Liver (tissue), 3 donors: ENCODE measurements at regions not wholly inside any gene's neighbourhood (a gene's known extent, or its start where the extent isn't known, plus 50 kb on each side); places are given as distances from the start of the nearest gene placed in this dataset.

Experiments used
- ATF3 ChIP-seq: IDR thresholded peaks from 2 replicates; pipeline ENCODE4 v1.6.1; 2016; ENCODE audit warnings: antibody characterized with exemption
- CTCF ChIP-seq: fragments of 150-350 bp; IDR thresholded peaks from 2 replicates; pipeline ENCODE4 v1.5.1; 2017; ENCODE audit warnings: improper control_type of control experiment, low read depth, low read length; ENCODE audit not compliant: missing input control
- EGR1 ChIP-seq, 2 donors: IDR thresholded peaks; 2 replicates each; pipeline ENCODE4 v1.6.1; 2016 to 2018; ENCODE audit warnings: antibody characterized with exemption in 2 of 2, low read depth in 2 of 2
- MAX ChIP-seq: IDR thresholded peaks from 2 replicates; pipeline ENCODE4 v1.6.1; 2016; ENCODE audit warnings: antibody characterized with exemption
- ZBTB33 ChIP-seq: IDR thresholded peaks from 2 replicates; pipeline ENCODE4 v1.6.1; 2016; ENCODE audit warnings: antibody characterized with exemption
- donor health status: healthy.
- donor health status: healthy.

GRCh38 chr2:220949466-220949865 is 622.6 kb downstream of the EPHA4 start:
- TF ChIP-seq ATF3 (no peak), CTCF (no peak), ZBTB33 (no peak), EGR1 (IDR thresholded peaks at IDR 0.05; ENCODE audit: low read depth in 2 of 2) (no peak), MAX (no peak)
